ENCODE measurements at regions not wholly inside any gene's neighbourhood (a gene's known extent, or its start where the extent isn't known, plus 50 kb on each side); places are given as distances from the start of the nearest gene placed in this dataset.

DNA sequence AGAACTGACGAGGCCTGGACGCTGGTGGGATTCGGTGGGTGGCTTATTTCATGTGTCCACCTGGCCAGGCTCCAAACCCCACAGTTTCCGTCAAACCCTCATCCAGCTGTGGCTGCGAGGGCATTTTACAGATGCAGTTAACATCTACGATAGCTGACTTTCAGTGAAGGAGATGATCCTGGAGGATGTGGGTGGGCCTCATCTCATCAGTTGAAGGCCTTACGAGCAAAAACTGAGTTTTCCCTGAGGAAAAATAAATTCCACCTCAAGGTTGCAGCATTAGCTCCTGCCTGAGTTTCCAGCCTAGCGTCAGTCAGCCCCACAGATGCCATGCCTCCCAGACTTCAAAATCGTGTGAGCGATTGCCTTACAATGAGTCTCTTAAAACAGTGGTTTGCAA, 111.1 kb upstream of the PEG3 start:
- TF ChIP-seq POLR2A (IDR thresholded peaks at IDR 0.05; ENCODE audit: low read length): no peak
- TF ChIP-seq GATA1 (IDR thresholded peaks at IDR 0.05; ENCODE audit: low read depth, low read length): no peak

All from erythroblast (primary cell).